Suppressor macrophage (primary cell): ENCODE measurements at regions not wholly inside any gene's neighbourhood (a gene's known extent, or its start where the extent isn't known, plus 50 kb on each side); places are given as distances from the start of the nearest gene placed in this dataset.

Source experiments
- DNase-seq, 4 experiments: peaks; one replicate each; pipeline ENCODE4 v3.0.0-alpha.2; 2020 to 2022

DNA sequence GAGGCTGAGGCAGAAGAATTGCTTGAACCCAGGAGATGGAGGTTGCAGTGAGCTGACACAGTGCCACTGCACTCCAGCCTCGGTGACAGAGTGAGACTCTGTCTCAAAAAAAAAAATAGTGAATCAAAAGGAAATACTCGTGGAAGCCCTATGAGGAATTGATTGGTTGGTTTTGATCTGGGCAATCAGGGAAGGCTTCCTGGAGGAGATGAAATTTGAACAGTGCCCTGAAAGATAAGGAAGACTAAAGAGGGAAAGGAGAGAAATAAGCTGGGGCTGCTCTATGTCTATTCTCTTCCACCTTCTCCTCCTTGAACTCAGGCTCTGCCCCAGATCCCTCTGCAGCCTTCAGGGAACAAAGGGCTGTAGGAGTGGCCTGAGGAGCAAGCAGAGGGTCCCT, 54.1 kb downstream of the IRF2BPL start:
- DNase-seq: no peak

DNA sequence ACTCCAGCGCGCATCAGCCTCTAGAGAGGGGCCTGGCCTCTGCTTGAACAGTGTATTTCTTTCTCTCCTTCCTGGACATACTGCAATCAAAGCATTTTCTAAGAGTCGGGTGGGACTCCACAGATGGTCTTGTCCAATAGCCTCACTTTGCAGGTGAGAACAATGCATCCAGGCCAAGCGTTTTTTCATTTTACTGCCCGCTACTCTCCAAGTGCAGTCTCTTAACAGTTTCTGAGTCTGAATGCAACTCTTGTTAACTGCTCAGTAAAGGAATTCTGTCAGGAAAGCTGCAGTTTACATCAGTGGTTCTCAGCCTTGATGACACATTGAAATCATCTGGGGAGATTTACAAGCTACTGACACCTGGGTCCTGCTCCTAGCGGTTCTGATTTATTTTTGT, 57.0 kb downstream of the IRF2BPL start:
- no peak for DNase-seq

DNA sequence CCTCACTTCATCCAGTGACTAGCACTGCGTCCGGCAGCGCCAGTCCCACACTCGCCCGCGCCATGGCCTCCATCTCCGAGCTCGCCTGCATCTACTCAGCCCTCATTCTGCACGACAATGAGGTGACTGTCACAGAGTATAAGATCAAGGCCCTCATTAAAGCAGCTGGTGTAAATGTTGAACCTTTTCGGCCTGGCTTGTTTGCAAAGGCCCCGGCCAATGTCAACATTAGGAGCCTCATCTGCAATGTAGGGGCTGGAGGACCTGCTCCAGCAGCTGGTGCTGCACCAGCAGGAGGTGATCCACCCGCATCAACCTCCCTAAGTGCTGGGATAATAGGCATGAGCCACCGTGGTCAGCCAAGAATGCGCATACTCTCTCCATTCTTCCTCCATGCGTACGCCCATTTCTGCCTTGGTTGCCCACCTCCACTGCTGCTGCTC, 59.9 kb downstream of the IRF2BPL start:
- no peak for DNase-seq

DNA sequence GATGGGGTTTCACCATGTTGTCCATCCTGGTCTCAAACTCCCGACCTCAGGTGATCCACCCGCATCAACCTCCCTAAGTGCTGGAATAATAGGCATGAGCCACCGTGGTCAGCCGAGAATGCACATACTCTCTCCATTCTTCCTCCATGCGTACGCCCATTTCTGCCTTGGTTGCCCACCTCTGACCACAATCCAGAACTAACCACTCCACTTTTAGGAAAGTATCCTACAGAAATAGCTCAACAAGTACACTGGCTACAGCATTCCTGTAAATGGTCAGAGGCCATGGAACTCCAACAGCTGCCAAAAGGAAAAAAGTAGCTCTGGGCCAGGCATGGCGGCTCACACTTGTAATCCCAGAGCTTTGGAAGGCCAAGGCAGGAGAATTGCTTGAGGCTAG, 60.7 kb downstream of the IRF2BPL start:
- no peak for DNase-seq

DNA sequence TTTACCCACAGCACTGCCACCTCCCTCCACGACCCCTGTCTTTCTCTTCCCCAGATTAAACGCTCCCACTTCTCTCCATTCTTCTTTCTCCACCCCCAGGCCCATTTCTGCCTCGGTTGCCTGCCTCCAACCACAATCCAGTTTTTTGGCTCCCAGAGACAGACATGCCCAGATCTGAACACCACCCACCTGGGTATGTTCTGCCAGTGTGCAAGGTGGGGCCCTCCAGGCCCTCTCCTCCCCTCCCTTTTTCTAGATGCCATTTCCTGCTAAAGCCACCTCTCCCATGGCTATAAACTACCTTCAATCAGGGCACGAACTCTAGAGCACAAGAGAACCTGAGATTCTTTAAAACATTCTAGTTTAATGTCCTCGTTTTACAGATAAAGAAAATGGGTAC, 63.3 kb downstream of the IRF2BPL start:
- DNase-seq: no peak

DNA sequence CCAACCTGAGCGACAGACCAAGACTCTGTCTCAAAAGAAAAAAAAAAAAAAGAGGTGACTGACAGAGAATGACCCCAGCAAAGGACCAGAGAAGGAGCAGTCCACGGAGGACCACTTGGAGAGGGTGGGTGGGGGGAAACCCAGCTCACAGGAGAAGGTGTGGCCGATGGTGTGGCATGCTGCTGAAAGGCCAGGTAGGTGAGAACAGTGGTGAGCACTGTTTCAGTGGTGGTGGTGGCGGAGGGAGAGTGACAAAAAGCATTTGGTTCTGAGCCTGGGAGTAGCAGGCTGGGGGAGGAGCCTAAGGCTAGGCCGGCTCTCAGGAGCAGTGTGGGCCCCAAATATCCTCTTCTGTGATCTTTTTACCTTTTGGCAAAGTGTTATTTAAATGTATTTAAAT, 63.8 kb downstream of the IRF2BPL start:
- DNase-seq: no peak

DNA sequence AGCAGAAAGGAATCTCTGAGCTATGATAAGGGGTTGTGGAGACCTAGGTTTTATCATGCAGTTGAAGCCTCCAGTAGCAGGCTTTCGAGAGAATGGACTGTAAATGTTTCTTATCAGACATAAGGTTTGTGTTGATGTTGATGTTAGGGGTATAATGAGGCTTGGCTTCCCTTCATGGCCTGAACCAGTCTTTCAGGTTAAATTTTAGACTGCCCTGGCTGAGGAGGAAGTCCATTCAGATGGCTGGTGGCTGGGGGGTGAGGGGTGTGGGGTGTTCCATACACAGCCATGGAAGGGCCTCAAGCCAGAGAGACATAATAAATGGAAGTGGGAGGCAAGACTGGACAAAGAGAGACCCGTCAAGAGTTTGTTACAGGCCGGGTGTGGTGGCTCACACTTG, 65.1 kb downstream of the IRF2BPL start:
- no peak for DNase-seq

DNA sequence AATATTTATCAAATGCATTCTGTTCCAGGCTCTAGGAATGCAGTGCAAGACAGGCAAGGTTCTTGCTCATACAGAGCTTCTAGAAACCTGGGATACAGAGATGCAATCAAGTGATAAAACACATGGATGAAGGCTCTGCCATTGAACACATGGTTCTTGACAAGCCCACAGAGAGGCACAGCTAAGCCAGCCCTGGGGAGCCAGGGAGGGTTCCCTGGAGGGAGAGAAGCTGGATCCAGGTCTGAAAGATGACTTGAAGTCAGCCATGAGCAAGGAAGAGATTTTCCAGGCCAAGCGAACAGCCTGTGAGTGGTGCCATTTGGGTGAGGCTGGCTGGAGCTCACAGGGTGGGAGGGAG, 66.2 kb downstream of the IRF2BPL start:
- DNase-seq: no peak

DNA sequence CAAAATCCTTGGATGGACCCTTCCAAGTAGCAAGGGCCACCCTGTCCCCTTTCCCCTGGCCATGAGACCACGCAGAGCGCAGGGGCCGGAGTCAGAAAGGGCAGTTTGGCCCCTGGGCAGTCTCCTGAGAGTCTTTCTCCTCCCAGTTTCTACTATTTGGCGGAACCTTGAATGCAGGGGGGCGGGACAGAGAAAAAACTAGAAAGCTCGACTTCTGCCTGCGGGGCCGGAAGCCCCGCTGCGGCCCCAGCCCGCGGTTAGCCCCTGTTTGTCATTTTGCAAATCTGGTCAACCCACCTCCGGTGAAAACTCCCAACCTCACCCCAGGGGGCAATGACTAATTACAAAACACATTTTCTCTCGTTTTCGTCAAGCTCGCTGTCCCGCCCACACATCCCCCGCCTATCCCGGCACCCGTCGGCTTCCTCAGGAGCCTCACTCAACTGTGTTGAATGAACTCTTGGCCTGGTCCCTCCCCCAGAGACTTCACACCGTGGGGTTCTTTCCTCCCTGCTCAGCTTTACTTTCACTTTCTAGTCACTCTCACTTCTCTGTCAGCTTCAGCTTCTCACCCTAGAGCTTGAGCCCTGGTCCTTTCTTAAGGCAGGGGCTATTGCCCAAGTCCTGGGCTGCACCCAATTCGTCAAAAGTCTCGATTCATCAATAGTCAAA, 66.7 kb downstream of the IRF2BPL start:
- DNase-seq: peak; percentile 96 to 98 (median 97)

DNA sequence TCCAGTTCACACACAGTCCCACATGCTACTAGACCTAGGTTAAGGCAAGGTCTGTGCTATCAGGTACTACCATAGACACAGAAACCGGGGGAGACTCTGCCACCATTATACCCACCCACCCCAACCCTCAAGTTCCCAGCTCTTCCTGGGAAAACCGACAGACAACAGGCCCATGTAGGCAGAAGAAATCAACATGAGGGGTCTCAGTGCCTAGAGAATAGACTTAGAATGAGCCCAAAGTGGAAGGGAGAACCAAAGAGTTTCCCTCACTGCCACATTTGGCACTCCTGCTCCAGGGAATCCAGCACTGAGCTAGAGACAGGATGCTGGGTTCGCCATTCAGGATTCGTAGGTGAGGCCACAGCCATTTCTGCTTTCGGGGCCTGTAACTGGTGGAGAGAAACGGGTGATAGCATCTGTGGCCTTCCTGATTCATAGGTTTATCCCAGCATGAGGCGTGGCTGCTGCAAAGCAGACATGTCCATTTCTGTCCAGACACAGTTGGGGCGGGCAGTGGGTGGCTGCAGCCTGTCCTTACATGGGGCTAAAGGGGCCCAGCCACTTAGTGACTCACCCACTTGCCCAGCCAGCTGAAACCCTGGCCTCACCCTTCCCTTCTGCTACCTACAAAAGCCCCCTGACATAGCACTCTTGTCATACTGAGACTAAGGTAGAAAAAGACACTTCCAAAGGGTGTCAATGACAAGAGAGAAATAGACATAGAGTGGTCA, 69.4 kb downstream of the IRF2BPL start:
- DNase-seq: peak; percentile 59 to 79 (median 70)

DNA sequence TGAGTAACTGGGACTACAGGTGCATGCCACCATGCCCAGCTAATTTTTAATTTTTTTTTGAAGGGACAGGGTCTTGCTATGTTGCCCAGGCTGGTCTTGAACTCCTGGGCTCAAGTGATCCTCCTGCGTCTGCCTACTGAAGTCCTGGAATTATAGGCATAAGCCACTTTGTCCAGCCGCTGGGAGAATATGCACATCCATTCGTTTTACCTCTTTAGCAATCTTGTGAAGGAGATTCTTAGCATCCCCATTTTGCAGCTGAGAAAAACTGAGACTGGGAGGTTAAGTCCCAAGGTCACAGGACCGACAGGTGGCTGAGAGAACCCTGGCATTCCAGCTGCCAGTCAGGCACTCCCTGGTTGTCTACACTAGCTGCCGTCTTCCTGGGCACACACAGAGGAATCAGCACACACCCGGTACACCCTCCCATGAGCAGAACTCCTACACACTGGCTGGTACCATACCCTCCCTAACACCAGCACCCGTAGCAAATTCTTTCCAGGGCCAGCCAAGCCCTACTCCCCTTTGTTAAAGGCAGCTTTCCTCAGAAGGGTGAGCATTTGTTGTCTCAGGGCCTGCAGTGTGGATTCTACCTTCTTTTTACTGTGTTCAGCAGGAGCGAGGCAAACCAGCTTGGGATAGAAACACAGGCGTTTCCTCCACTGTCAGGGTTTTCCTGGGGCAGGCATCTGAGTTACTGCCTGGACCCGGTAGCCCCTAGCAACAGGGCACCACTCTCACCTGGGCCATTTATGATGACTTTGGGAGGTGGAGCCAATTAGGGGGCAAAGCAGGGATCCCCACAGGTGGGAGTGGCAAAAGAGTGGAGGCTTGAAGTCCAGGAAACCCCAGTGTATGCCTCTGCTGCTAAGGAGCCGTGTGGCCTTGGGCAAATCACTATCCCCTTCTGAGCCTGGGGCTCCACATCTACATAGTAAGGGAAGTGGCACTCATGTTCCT, 70.2 kb downstream of the IRF2BPL start:
- DNase-seq: peak in 1 of 4 experiments; percentile 21

DNA sequence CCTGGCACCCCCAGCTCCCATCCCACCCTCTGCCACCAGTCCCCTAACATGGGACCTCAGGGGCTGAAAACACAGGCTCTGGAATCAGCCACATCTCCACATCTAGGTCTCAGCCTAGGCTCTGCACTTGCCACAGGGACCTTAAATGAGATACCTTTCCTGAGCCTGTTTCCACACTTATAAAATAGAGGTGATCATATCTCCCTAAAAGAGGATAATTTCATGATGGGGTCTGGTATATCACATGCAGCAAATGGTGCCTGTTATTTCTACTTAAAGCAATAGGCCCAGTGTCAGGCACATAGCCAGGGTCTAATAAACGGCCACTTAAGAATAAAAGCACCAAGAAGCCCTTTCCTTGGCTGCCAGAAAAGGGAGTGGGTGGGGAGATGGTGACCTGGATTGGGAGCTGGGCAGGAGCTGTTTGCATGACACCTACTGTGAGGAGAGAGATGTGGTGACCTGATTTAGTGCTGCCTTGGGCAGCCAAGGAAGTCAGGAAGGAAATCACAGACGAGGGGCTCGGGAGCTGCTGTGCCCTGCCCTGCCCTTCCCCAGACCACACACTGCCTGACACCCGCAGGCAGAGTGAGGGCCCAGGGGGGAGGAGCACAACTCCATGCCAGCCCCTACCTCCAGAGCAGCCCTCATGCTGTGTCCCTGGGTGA, 71.2 kb downstream of the IRF2BPL start:
- DNase-seq: peak in 1 of 4 experiments; percentile 18

DNA sequence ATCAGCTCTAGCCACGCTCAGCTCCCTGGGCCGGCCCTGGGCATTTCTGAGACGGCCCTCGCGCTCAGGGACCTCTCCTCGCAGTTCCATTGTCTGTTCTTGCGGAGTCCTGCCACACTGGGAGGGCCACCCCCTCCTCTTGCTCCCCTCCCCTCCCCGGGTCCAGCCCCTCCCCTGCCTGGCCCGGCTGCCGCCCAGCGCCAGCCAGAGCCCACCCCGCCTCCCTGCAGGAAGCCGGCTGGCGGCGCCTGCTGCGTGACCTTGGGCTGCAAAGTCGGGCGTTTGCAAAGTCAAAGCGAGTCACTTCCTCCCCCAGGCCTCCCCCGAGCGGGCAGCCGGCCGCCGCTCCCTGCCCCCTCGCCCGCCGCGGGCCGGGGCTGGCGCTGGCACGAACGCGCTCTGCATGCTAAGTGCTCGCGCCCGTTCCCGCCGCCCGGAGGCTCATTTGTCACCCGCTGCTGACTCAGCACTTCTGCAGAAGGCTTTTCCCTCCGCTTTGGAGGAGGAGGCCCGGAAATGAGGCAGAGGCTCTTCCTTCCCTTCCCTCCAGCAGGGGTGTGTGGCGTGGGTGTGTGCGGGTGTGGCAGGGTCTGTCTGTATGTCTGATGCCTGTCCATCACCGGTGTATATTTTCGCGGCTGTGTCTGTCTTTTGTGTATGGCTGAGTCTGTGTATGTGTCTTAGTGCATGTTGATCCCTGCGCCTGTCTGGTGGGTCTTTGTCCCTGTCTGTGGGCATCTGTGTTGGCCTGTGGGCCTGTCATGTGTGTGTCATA, 72.0 kb downstream of the IRF2BPL start:
- DNase-seq: peak; percentile 98 to 100 (median 99)

DNA sequence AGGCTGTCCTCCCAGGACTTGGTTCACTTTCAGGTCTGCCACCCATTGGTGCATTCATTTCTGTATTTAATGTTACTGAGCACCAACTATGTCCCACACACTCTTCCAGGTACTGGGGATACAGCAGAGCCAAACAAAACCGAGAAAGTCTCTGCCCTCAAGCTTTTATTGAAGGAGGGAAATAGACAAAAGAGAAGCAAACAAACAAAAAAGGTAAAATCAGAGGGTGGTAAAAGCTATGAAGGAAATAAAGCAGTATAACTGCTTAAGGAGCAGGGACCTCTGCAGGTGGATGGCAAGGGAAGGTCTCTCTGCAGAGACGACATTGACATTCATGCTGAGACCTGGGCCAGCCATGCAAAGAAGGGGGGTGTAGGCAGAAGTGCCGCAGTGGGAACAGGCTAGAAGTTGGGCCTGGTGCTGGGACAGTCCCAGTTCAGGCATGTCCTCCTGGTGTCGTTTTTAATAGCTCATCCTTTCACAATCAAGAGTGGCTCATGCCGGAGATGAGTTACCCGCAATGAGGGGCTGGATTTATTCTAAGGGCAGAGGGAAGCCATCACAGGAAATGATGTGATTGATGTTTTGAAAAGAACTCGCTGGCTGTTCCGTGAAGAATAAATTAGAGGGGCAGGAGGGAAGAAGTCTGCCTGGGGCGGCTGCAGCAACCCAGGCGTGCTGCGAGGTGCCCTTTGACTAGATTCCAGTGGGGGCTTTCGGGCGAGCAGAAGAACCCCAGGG, 72.8 kb downstream of the IRF2BPL start:
- DNase-seq: peak; percentile 86 to 97 (median 91)

DNA sequence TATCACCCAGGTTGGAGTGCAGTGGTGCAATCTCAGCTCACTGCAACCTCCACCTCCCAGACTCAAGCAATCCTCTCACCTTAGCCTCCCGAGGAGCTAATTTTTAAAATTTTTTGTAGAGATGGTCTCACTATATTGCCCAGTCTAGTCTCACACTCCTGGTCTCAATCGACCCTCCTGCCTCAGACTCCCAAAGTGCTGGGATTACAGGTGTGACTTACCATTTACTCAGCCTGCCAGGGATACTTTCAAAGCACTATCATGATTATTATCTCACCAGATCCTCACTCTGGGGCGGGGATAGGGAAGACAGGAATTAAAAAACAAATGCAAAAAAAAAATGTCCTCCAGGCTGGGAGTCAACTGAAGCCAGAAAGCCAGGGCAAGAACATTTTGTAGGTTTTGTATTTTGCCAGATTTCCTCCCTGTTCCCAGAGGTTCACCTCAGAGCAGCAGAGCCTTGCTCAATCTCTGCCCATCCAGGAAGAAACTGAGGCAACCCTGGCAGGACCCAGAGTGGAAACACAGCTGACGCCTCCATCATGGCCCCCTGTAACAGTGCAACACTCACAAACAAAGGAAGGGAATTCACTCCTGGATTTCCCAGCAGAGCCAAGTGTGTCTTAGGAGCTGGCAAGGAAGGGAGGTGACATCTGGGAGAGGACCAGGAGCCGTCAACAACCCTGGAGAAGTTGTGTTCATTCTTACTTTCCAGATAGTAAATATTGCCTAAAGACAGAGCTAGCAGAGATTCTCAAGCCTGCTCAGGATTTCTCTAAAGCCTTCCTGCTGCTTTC, 73.9 kb downstream of the IRF2BPL start:
- DNase-seq: no peak

DNA sequence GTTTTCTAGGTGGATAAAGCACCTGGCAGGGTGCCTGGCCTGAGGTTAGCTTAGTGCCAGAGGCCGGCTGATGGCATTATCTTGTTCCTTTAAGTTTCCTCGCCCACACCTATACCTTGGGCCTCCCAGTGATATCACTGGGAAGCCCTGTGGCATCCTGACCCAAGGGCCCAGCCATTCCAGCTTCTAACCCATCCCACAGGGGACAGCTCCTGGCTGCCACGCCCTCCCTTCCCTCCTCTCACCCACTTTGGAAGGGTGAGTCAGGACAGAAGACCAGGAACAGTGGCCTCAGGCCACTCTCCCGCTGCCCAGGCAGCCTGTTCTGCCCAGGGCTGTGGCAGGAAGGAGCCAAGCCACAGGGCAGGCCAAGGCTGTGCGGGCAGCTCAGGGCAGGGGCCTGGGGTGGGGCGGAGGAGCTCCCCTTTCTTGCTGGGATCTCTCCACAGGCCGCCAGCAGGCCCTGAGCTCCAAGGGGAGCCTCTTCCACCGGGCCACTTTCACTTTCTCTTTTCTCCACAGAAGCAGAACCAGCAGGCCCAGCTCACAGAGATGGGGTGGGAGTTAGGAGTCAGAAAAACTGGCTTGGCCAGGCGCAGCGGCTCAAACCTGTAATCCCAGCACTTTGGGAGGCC, 75.1 kb downstream of the IRF2BPL start:
- DNase-seq: peak; percentile 76 to 86 (median 84)

DNA sequence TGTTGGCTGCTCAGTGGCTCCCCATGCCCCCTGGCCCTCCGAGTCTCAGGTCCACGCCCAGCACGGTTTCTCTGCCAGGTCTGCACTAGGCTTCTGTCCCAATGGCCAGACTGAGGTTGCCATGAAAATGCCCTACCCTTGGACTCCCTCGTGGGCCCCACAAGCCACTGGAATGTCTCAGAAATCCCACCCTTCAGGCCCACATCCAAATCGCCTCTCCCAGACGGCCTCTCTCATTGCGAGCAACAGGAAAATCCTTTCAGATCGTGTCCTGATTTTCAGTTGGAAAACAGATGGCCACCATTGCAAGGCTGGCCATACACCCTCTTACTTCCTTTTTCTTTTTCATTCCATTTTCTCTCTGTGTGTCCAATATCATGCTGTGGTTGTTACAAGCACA, 77.3 kb downstream of the IRF2BPL start:
- no peak for DNase-seq

DNA sequence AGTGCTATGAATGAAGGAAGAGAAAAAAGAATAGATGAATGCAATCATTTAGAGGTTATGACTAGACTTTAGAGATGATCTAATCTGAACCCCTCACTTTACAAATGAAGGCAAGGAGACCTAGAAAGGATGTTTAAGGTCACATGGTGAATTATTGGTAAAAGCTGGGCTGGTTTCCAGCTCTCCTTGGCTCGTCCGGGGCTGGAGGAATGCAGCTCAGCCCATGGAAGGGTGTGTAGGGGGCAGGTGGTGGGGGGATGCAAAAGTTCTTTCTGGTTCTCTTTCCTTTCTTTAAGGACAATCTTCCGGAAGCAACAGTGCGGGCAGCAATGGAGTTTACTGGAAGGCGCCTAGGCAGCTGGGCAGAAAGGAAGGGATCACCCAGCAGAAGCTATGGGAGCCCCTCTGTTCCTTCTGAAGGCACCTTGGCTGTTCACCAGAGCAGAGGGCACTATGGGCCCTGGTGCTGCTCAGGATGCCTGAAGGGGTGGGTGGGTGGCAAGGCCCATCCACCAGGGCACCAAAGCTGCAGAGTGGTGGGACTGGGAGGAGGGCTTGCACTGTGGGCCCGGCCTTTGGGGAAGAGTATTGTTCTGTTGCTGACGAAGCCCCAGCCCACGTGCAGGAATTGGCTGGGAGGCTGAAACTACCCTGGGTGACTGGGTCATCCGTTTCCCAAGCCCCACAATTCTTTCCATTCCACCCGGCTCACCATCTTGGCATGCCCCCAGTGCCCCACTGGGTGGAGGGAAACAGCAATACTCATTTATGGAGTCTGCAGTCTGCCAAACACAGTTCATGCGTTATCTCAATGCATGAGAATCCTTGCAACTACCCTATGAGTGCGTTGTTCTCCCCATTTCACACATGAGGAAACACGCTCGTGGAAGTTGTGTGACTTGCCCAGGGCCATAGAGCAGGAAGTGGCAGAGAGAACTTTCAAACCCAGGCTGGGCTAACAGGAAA, 78.2 kb downstream of the IRF2BPL start:
- DNase-seq: peak in 3 of 4 experiments; percentile 48 to 65 (median 57)
